ENCODE measurements at regions not wholly inside any gene's neighbourhood (a gene's known extent, or its start where the extent isn't known, plus 50 kb on each side); places are given as distances from the start of the nearest gene placed in this dataset.

DNA sequence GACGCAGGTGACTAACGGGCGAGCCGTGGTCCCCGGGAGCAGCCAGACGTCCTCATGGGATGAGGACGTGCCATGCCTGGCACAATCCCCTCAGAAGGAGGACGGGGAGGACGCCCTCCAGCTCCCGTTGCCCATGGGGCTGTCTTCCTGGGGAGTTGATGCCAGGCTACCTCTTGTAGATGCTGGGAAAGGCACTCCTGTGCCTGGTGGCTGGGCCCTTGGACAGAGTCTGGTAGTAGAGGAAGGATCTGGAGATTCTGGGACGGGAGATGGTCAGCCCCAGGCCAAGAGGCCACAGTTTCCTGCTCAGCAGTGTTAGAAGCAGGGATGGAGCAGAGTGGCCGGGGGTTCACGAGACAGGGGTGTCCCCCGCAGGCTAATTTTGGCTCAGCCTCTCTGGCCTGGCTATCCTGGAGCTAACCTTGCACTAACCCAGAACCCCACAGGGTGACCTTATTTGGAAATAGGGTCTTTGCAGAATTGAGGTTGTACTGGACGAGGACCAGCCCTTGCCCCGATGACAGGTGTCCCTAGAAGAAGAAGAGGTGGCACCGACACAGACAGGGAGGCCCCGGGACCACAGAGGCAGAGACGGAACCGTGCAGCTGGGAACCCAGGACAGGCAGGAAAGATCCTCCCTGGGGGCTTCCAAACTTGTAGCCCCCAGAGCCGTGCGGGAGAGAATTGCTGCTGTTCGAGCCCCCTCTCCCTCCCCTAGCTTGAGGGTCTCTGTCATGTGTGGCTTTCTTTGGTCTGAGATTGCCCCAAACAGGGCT, 50.1 kb upstream of the ADRA2C start:
- no peak for ATAC-seq
- TF ChIP-seq ZFP30 (CRISPR knock-in tag; IDR thresholded peaks at IDR 0.05): no peak
- no peak for TF ChIP-seq OSR1 (CRISPR knock-in tag; IDR thresholded peaks at IDR 0.05)
- no peak for TF ChIP-seq ESRRG (CRISPR knock-in tag; IDR thresholded peaks at IDR 0.05)
- TF ChIP-seq, protein P1, sequence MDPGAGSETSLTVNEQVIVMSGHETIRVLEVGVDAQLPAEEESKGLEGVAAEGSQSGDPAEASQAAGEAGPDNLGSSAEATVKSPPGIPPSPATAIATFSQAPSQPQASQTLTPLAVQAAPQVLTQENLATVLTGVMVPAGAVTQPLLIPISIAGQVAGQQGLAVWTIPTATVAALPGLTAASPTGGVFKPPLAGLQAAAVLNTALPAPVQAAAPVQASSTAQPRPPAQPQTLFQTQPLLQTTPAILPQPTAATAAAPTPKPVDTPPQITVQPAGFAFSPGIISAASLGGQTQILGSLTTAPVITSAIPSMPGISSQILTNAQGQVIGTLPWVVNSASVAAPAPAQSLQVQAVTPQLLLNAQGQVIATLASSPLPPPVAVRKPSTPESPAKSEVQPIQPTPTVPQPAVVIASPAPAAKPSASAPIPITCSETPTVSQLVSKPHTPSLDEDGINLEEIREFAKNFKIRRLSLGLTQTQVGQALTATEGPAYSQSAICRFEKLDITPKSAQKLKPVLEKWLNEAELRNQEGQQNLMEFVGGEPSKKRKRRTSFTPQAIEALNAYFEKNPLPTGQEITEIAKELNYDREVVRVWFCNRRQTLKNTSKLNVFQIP (CRISPR knock-in tag; IDR thresholded peaks at IDR 0.05; ENCODE audit: borderline replicate concordance, low read depth): no peak
- no peak for TF ChIP-seq TOX (CRISPR knock-in tag; IDR thresholded peaks at IDR 0.05; ENCODE audit: borderline replicate concordance)
- TF ChIP-seq, protein P2, sequence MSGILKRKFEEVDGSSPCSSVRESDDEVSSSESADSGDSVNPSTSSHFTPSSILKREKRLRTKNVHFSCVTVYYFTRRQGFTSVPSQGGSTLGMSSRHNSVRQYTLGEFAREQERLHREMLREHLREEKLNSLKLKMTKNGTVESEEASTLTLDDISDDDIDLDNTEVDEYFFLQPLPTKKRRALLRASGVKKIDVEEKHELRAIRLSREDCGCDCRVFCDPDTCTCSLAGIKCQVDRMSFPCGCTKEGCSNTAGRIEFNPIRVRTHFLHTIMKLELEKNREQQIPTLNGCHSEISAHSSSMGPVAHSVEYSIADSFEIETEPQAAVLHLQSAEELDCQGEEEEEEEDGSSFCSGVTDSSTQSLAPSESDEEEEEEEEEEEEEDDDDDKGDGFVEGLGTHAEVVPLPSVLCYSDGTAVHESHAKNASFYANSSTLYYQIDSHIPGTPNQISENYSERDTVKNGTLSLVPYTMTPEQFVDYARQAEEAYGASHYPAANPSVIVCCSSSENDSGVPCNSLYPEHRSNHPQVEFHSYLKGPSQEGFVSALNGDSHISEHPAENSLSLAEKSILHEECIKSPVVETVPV (CRISPR knock-in tag; IDR thresholded peaks at IDR 0.05): no peak
- TF ChIP-seq CSDC2 (CRISPR knock-in tag; IDR thresholded peaks at IDR 0.05): no peak

DNA sequence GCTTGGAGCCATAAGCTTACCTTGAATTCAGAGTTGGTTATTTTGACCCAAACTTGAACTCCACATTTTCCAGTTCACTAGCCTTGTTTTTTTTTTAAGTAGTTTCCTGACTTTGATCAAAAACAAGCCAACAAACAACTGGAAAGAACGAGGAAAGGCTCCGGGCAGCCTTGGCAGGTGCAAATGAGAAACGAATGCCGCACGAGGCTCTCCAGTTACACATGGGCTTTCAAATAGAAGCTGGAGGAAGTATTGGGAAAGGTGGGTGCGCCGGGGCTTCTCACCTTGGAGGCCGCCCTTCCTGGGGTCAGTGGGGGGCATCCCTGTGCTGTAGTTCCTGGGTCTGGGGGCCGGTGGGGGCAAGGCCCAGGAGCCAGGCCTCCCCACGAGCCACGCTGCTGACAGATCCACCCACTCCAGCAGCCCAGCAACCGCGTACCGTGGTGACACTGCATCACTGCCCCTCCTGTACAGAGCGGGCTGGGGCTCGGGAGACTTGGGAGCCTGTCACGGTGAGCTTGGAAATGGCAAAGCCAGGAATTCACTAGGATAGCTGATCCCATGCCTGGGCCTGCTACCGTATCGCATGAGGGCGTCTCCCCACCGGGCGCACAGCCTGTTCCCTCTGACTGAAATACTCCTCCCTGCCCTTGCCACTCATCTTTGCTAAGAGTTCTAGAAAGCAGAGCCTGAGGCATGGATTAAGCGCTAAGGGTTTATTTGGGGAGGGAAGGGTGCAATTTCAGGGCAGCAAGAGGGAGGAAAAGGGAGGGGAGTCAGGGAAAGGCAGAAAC, 50.9 kb upstream of the ADRA2C start:
- ATAC-seq: no peak

DNA sequence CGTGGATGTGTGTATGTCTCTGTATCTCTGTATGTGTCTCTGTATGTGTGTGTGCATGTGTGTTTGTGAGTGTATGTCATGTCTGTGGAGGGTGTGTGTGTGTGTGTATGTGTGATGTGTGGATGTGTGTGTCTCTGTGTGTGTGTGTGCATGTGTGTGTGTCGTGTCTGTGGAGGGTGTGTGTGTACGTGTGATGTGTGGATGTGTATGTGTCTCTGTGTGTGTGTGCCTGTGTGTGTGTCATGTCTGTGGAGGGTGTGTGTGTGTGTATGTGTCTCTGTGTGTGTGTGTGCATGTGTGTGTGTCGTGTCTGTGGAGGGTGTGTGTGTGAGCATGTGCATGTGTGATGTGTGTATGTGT, 51.6 kb upstream of the ADRA2C start:
- no peak for ATAC-seq
- no peak for TF ChIP-seq GLIS3 (CRISPR knock-in tag; IDR thresholded peaks at IDR 0.05)
- TF ChIP-seq, protein P2 (CRISPR knock-in tag; IDR thresholded peaks at IDR 0.05): no peak
- TF ChIP-seq ZNF8 (CRISPR knock-in tag; IDR thresholded peaks at IDR 0.05): no peak
- TF ChIP-seq ISL1 (CRISPR knock-in tag; IDR thresholded peaks at IDR 0.05): no peak
- TF ChIP-seq ESRRG (CRISPR knock-in tag; IDR thresholded peaks at IDR 0.05): no peak
- no peak for TF ChIP-seq ZFP30 (CRISPR knock-in tag; IDR thresholded peaks at IDR 0.05)
- TF ChIP-seq ZFP3 (CRISPR knock-in tag; IDR thresholded peaks at IDR 0.05): no peak
- TF ChIP-seq, protein P3, sequence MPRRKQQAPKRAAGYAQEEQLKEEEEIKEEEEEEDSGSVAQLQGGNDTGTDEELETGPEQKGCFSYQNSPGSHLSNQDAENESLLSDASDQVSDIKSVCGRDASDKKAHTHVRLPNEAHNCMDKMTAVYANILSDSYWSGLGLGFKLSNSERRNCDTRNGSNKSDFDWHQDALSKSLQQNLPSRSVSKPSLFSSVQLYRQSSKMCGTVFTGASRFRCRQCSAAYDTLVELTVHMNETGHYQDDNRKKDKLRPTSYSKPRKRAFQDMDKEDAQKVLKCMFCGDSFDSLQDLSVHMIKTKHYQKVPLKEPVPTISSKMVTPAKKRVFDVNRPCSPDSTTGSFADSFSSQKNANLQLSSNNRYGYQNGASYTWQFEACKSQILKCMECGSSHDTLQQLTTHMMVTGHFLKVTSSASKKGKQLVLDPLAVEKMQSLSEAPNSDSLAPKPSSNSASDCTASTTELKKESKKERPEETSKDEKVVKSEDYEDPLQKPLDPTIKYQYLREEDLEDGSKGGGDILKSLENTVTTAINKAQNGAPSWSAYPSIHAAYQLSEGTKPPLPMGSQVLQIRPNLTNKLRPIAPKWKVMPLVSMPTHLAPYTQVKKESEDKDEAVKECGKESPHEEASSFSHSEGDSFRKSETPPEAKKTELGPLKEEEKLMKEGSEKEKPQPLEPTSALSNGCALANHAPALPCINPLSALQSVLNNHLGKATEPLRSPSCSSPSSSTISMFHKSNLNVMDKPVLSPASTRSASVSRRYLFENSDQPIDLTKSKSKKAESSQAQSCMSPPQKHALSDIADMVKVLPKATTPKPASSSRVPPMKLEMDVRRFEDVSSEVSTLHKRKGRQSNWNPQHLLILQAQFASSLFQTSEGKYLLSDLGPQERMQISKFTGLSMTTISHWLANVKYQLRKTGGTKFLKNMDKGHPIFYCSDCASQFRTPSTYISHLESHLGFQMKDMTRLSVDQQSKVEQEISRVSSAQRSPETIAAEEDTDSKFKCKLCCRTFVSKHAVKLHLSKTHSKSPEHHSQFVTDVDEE (CRISPR knock-in tag; IDR thresholded peaks at IDR 0.05): no peak

More for the DNA sequence above, 50.9 kb upstream of the ADRA2C start:
- TF ChIP-seq ESRRG (CRISPR knock-in tag; IDR thresholded peaks at IDR 0.05): no peak
- no peak for TF ChIP-seq BACH2 (CRISPR knock-in tag; IDR thresholded peaks at IDR 0.05; ENCODE audit: borderline replicate concordance)
- TF ChIP-seq, protein P2 (CRISPR knock-in tag; IDR thresholded peaks at IDR 0.05): no peak
- TF ChIP-seq ZFP30 (CRISPR knock-in tag; IDR thresholded peaks at IDR 0.05): no peak
- no peak for TF ChIP-seq SNAI2 (CRISPR knock-in tag; IDR thresholded peaks at IDR 0.05)
- no peak for TF ChIP-seq TCF4 (CRISPR knock-in tag; IDR thresholded peaks at IDR 0.05; ENCODE audit: borderline replicate concordance)
- TF ChIP-seq, protein P1 (CRISPR knock-in tag; IDR thresholded peaks at IDR 0.05; ENCODE audit: borderline replicate concordance, low read depth): no peak
- no peak for TF ChIP-seq TOX (CRISPR knock-in tag; IDR thresholded peaks at IDR 0.05; ENCODE audit: borderline replicate concordance)
- TF ChIP-seq PPARA (CRISPR knock-in tag; IDR thresholded peaks at IDR 0.05; ENCODE audit: borderline replicate concordance): no peak
- TF ChIP-seq ZC3H10 (CRISPR knock-in tag; IDR thresholded peaks at IDR 0.05): no peak
- TF ChIP-seq OSR1 (CRISPR knock-in tag; IDR thresholded peaks at IDR 0.05): no peak
- TF ChIP-seq, protein P4, sequence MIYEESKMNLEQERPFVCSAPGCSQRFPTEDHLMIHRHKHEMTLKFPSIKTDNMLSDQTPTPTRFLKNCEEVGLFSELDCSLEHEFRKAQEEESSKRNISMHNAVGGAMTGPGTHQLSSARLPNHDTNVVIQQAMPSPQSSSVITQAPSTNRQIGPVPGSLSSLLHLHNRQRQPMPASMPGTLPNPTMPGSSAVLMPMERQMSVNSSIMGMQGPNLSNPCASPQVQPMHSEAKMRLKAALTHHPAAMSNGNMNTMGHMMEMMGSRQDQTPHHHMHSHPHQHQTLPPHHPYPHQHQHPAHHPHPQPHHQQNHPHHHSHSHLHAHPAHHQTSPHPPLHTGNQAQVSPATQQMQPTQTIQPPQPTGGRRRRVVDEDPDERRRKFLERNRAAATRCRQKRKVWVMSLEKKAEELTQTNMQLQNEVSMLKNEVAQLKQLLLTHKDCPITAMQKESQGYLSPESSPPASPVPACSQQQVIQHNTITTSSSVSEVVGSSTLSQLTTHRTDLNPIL (CRISPR knock-in tag; IDR thresholded peaks at IDR 0.05; ENCODE audit: low read depth): no peak
- no peak for TF ChIP-seq GLIS3 (CRISPR knock-in tag; IDR thresholded peaks at IDR 0.05)
- no peak for TF ChIP-seq ZFP3 (CRISPR knock-in tag; IDR thresholded peaks at IDR 0.05)
- TF ChIP-seq RARB (CRISPR knock-in tag; IDR thresholded peaks at IDR 0.05): no peak
- TF ChIP-seq, protein P5, sequence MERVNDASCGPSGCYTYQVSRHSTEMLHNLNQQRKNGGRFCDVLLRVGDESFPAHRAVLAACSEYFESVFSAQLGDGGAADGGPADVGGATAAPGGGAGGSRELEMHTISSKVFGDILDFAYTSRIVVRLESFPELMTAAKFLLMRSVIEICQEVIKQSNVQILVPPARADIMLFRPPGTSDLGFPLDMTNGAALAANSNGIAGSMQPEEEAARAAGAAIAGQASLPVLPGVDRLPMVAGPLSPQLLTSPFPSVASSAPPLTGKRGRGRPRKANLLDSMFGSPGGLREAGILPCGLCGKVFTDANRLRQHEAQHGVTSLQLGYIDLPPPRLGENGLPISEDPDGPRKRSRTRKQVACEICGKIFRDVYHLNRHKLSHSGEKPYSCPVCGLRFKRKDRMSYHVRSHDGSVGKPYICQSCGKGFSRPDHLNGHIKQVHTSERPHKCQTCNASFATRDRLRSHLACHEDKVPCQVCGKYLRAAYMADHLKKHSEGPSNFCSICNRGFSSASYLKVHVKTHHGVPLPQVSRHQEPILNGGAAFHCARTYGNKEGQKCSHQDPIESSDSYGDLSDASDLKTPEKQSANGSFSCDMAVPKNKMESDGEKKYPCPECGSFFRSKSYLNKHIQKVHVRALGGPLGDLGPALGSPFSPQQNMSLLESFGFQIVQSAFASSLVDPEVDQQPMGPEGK (CRISPR knock-in tag; IDR thresholded peaks at IDR 0.05; ENCODE audit: borderline replicate concordance): no peak
- no peak for TF ChIP-seq ZNF565 (CRISPR knock-in tag; conservative IDR thresholded peaks at IDR 0.05; ENCODE audit: low read depth)
